ENCODE measurements at regions not wholly inside any gene's neighbourhood (a gene's known extent, or its start where the extent isn't known, plus 50 kb on each side); places are given as distances from the start of the nearest gene placed in this dataset.

GRCh38 chr7:19369806-19370205 is 224.6 kb upstream of the FERD3L start:
- Mint-ChIP-seq H3K27ac (ENCODE audit: unreplicated experiment) (no peak overlapping the region), H3K4me1 (ENCODE audit: low read depth, unreplicated experiment) (no peaks in the 10 kb centered on the region), H3K36me3 (ENCODE audit: insufficient read depth, unreplicated experiment) (no peaks in the 10 kb centered on the region), H3K27me3 (ENCODE audit: unreplicated experiment) (no peaks in the 10 kb centered on the region), H3K9me3 (ENCODE audit: low read depth, unreplicated experiment) (no peaks in the 10 kb centered on the region), H3K4me3 (ENCODE audit: low read depth, unreplicated experiment) (no peak overlapping the region)
- TF ChIP-seq CTCF (IDR thresholded peaks at IDR 0.05; ENCODE audit: unreplicated experiment): no peak
- no peak for DNase-seq
- BruUV-seq (replicated peaks): no TSS peak
- CTCF ChIA-PET: interaction anchor here (1.1 kb wide), 2 partner anchors 19 to 36 kb away, joined by 3 read pairs; no protein-coding TSS in a partner anchor
- intact Hi-C loops (cut with micrococcal nuclease; ENCODE audit: unreplicated experiment): no loop called here

GRCh38 chr7:19369182-19369581 is 224.0 kb upstream of the FERD3L start:
- Mint-ChIP-seq H3K27ac (ENCODE audit: unreplicated experiment) (no peak overlapping the region), H3K4me1 (ENCODE audit: low read depth, unreplicated experiment) (no peaks in the 10 kb centered on the region), H3K4me3 (ENCODE audit: low read depth, unreplicated experiment) (no peak overlapping the region), H3K36me3 (ENCODE audit: insufficient read depth, unreplicated experiment) (no peaks in the 10 kb centered on the region), H3K27me3 (ENCODE audit: unreplicated experiment) (no peaks in the 10 kb centered on the region), H3K9me3 (ENCODE audit: low read depth, unreplicated experiment) (no peaks in the 10 kb centered on the region)
- no peak for DNase-seq
- BruUV-seq (replicated peaks): no TSS peak
- TF ChIP-seq CTCF (IDR thresholded peaks at IDR 0.05; ENCODE audit: unreplicated experiment): no peak
- intact Hi-C loops (cut with micrococcal nuclease; ENCODE audit: unreplicated experiment): no loop called here
- CTCF ChIA-PET: interaction anchor here (1.1 kb wide), 2 partner anchors 20 to 36 kb away, joined by 3 read pairs; no protein-coding TSS in a partner anchor

GRCh38 chr7:19368491-19368925 is 223.3 kb upstream of the FERD3L start:
- H3K27me3 Mint-ChIP-seq (ENCODE audit: unreplicated experiment): no peaks in the 10 kb centered on the region
- H3K9me3 Mint-ChIP-seq (ENCODE audit: low read depth, unreplicated experiment): no peaks in the 10 kb centered on the region
- BruUV-seq (replicated peaks): no TSS peak
- TF ChIP-seq CTCF (IDR thresholded peaks at IDR 0.05; ENCODE audit: unreplicated experiment): no peak
- intact Hi-C loops (cut with micrococcal nuclease; ENCODE audit: unreplicated experiment): no loop called here
- no peak overlapping the region for H3K27ac Mint-ChIP-seq (ENCODE audit: unreplicated experiment)
- no peaks in the 10 kb centered on the region for H3K4me1 Mint-ChIP-seq (ENCODE audit: low read depth, unreplicated experiment)
- DNase-seq: no peak
- H3K4me3 Mint-ChIP-seq (ENCODE audit: low read depth, unreplicated experiment): no peak overlapping the region
- no peaks in the 10 kb centered on the region for H3K36me3 Mint-ChIP-seq (ENCODE audit: insufficient read depth, unreplicated experiment)
- CTCF ChIA-PET: interaction anchor here (0.5 to 1.1 kb wide), 3 partner anchors 21 to 123 kb away, joined by 3 to 4 read pairs (median 3); no protein-coding TSS in a partner anchor

GRCh38 chr7:19364950-19365349 is 219.7 kb upstream of the FERD3L start:
- Mint-ChIP-seq H3K9me3 (ENCODE audit: low read depth, unreplicated experiment) (no peaks in the 10 kb centered on the region), H3K27me3 (ENCODE audit: unreplicated experiment) (no peaks in the 10 kb centered on the region), H3K4me3 (ENCODE audit: low read depth, unreplicated experiment) (no peak overlapping the region), H3K27ac (ENCODE audit: unreplicated experiment) (no peak overlapping the region), H3K4me1 (ENCODE audit: low read depth, unreplicated experiment) (no peaks in the 10 kb centered on the region), H3K36me3 (ENCODE audit: insufficient read depth, unreplicated experiment) (no peaks in the 10 kb centered on the region)
- no TSS peak for BruUV-seq (replicated peaks)
- intact Hi-C loops (cut with micrococcal nuclease; ENCODE audit: unreplicated experiment): no loop called here
- TF ChIP-seq CTCF (IDR thresholded peaks at IDR 0.05; ENCODE audit: unreplicated experiment): no peak
- CTCF ChIA-PET: no interaction called here
- DNase-seq: no peak
